CD8-positive, alpha-beta memory T cell (primary cell): ENCODE measurements at regions not wholly inside any gene's neighbourhood (a gene's known extent, or its start where the extent isn't known, plus 50 kb on each side); places are given as distances from the start of the nearest gene placed in this dataset.
A peak's percentile ranks its signal among the peaks of the same experiment; 100 is the strongest.
"Not testable (repeated sequence)": the region's sequence is repeated elsewhere in the genome, so short reads cannot be mapped to it uniquely, and the experiment has no call there.

Source experiments
- CTCF ChIA-PET: fragments of 350-600 bp; sonication (Branson Sonifier 250); formaldehyde crosslinking; loops from one replicate; lab custom pipeline; 2021; ENCODE audit warnings: antibody characterized with exemption; lab: Charles Lee
- POLR2A ChIA-PET: fragments of 350-600 bp; sonication (Branson Sonifier 250); formaldehyde crosslinking; loops from one replicate; lab custom pipeline; 2021; ENCODE audit warnings: antibody characterized with exemption; lab: Charles Lee
- DNase-seq, 5 donors: peaks; one replicate each; pipeline versions ENCODE4 v3.0.0 to v3.0.0-alpha.2; 2020 to 2022; ENCODE audit warnings: mixed read lengths in 1 of 5
- H3K27ac ChIP-seq: one replicate; pipeline ENCODE4 v1.7.0; 2013; ENCODE audit warnings: low read depth, mild to moderate bottlenecking, low read length, moderate library complexity
- H3K27me3 ChIP-seq: 2 replicates; pipeline ENCODE4 v1.7.0; 2013; ENCODE audit warnings: low read length, mild to moderate bottlenecking; ENCODE audit not compliant: insufficient read depth, poor library complexity, severe bottlenecking
- H3K36me3 ChIP-seq: 2 replicates; pipeline ENCODE4 v1.7.0; 2013; ENCODE audit warnings: mild to moderate bottlenecking, low read length, moderate library complexity; ENCODE audit not compliant: insufficient read depth
- H3K4me1 ChIP-seq: 2 replicates; pipeline ENCODE4 v1.7.0; 2013; ENCODE audit warnings: mild to moderate bottlenecking, low read length, moderate library complexity; ENCODE audit not compliant: insufficient read depth
- H3K4me3 ChIP-seq: 2 replicates; pipeline ENCODE4 v1.7.0; 2013; ENCODE audit warnings: mild to moderate bottlenecking, low read length
- H3K9me3 ChIP-seq: 2 replicates; pipeline ENCODE4 v1.7.0; 2013; ENCODE audit warnings: mild to moderate bottlenecking, low read length
- H3K27ac Mint-ChIP-seq, 8 donors: one replicate each; pipeline ENCODE4 v1.8.0; 2020 to 2021; ENCODE audit warnings: mixed read lengths in 8 of 8, mild to moderate bottlenecking in 6 of 8, inconsistent platforms in 3 of 8, moderate library complexity in 3 of 8
- H3K27me3 Mint-ChIP-seq, 2 donors: one replicate each; pipeline ENCODE4 v1.8.0; 2020 to 2021; ENCODE audit warnings: mixed read lengths in 2 of 2, mild to moderate bottlenecking in 1 of 2, moderate library complexity in 1 of 2
- H3K36me3 Mint-ChIP-seq, 3 donors: one replicate each; pipeline ENCODE4 v1.8.0; 2020 to 2021; ENCODE audit warnings: mixed read lengths in 3 of 3, inconsistent platforms in 1 of 3, mild to moderate bottlenecking in 1 of 3
- H3K4me1 Mint-ChIP-seq, 3 donors: one replicate each; pipeline ENCODE4 v1.8.0; 2020 to 2021; ENCODE audit warnings: mixed read lengths in 3 of 3, inconsistent platforms in 1 of 3, mild to moderate bottlenecking in 1 of 3
- H3K4me3 Mint-ChIP-seq, 7 donors: one replicate each; pipeline ENCODE4 v1.8.0; 2020 to 2021; ENCODE audit warnings: mixed read lengths in 7 of 7, mild to moderate bottlenecking in 6 of 7, moderate library complexity in 4 of 7, inconsistent platforms in 2 of 7
- H3K9me3 Mint-ChIP-seq, 5 donors: one replicate each; pipeline ENCODE4 v1.8.0; 2020 to 2022; ENCODE audit warnings: mixed read lengths in 5 of 5, mild to moderate bottlenecking in 3 of 5, moderate library complexity in 2 of 5, inconsistent platforms in 1 of 5

- no peaks in the 10 kb centered on the region for H3K36me3 Mint-ChIP-seq
- no peaks in the 10 kb centered on the region for H3K27me3 Mint-ChIP-seq
- Histone ChIP-seq H3K4me1 (no peaks in the 10 kb centered on the region), H3K27ac (no peak overlapping the region), H3K27me3 (no peaks in the 10 kb centered on the region), H3K4me3 (no peak overlapping the region), H3K36me3 (no peaks in the 10 kb centered on the region), H3K9me3 (no peaks in the 10 kb centered on the region)
- no peaks in the 10 kb centered on the region for H3K9me3 Mint-ChIP-seq
- H3K4me1 Mint-ChIP-seq: no peaks in the 10 kb centered on the region
- ChIA-PET POLR2A (no interaction called here), CTCF (no interaction called here)
- H3K4me3 Mint-ChIP-seq: no peak overlapping the region
- DNase-seq: no peak
- H3K27ac Mint-ChIP-seq: no peak overlapping the region
These were observed 306.1 kb downstream of the DAD1 start for GRCh38 chr14:22282949-22283348.

DNA sequence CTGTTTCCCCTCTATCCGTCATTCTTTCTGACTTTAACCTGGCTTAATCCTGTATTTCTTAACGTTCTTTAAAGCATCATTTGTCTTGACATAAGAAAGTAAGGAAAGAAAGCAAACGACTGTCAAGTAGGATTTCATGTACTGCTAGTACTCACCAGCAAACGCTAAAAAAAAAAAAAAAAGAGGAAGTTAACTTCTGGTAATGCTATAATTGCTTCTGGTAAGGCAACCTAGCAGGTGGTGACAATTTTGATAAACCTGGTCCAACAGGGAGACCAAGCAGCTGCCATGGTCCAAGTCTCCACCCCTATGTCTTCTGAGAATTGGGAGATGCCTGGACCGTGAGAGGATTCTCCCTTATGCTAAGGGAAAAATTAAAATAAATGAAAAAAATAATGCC is 306.6 kb downstream of the DAD1 start:
- no peaks in the 10 kb centered on the region for H3K36me3 ChIP-seq
- ChIA-PET CTCF (no interaction called here), POLR2A (no interaction called here)
- Mint-ChIP-seq H3K36me3 (no peaks in the 10 kb centered on the region), H3K9me3 (no peaks in the 10 kb centered on the region), H3K27me3 (no peaks in the 10 kb centered on the region), H3K4me1 (no peaks in the 10 kb centered on the region), H3K4me3 (no peak overlapping the region), H3K27ac (no peak overlapping the region)
- H3K9me3 ChIP-seq: no peaks in the 10 kb centered on the region
- H3K4me3 ChIP-seq: no peak overlapping the region
- no peaks in the 10 kb centered on the region for H3K27me3 ChIP-seq
- DNase-seq: no peak
- no peak overlapping the region for H3K27ac ChIP-seq
- H3K4me1 ChIP-seq: no peaks in the 10 kb centered on the region

- H3K36me3 Mint-ChIP-seq, H3K27me3 ChIP-seq, H3K9me3 Mint-ChIP-seq, H3K4me1 Mint-ChIP-seq, POLR2A ChIA-PET, DNase-seq, H3K9me3 ChIP-seq, H3K27me3 Mint-ChIP-seq, H3K27ac ChIP-seq, CTCF ChIA-PET, H3K36me3 ChIP-seq, H3K27ac Mint-ChIP-seq, H3K4me3 ChIP-seq, H3K4me1 ChIP-seq: not testable (repeated sequence)
- peak overlapping the region in 6 of 7 donors; percentile 32 to 85 (median 78) for H3K4me3 Mint-ChIP-seq
These were observed 307.6 kb downstream of the DAD1 start for GRCh38 chr14:22281447-22281874.

GRCh38 chr14:22280497-22281316 is 308.3 kb downstream of the DAD1 start:
- Histone ChIP-seq H3K27ac (no peak overlapping the region), H3K27me3 (no peaks in the 10 kb centered on the region), H3K9me3 (no peaks in the 10 kb centered on the region), H3K4me1 (no peaks in the 10 kb centered on the region), H3K4me3 (no peak overlapping the region), H3K36me3 (no peaks in the 10 kb centered on the region)
- Mint-ChIP-seq H3K36me3 (no peaks in the 10 kb centered on the region), H3K27me3 (no peaks in the 10 kb centered on the region), H3K4me1 (no peaks in the 10 kb centered on the region), H3K9me3 (no peaks in the 10 kb centered on the region), H3K4me3 (peak overlapping the region; percentile 32 to 85 (median 77)), H3K27ac (peak overlapping the region in 2 of 8 donors; percentile 51 to 63)
- CTCF ChIA-PET: no interaction called here
- POLR2A ChIA-PET: interaction anchor here (0.8 kb wide), 1 partner anchor 215 kb away, joined by 3 read pairs; no protein-coding TSS in a partner anchor
- DNase-seq: peak in 1 of 5 donors; percentile 17

- Histone ChIP-seq H3K36me3 (no peaks in the 10 kb centered on the region), H3K9me3 (no peaks in the 10 kb centered on the region), H3K27ac (no peak overlapping the region), H3K4me1 (no peaks in the 10 kb centered on the region), H3K4me3 (no peak overlapping the region), H3K27me3 (no peaks in the 10 kb centered on the region)
- Mint-ChIP-seq H3K4me3 (no peak overlapping the region), H3K9me3 (no peaks in the 10 kb centered on the region), H3K4me1 (no peaks in the 10 kb centered on the region), H3K36me3 (no peaks in the 10 kb centered on the region), H3K27ac (no peak overlapping the region), H3K27me3 (no peaks in the 10 kb centered on the region)
- ChIA-PET CTCF (no interaction called here), POLR2A (no interaction called here)
- DNase-seq: no peak
These were observed 311.9 kb downstream of the DAD1 start for GRCh38 chr14:22276913-22277816.

GRCh38 chr14:22271838-22272799 is 316.9 kb downstream of the DAD1 start:
- ChIA-PET POLR2A (interaction anchor here (0.5 kb wide), 1 partner anchor 310 kb away, joined by 8 read pairs; no protein-coding TSS in a partner anchor), CTCF (no interaction called here)
- DNase-seq: no peak
- Mint-ChIP-seq H3K36me3 (no peaks in the 10 kb centered on the region), H3K9me3 (no peaks in the 10 kb centered on the region), H3K4me3 (peak overlapping the region; percentile 24 to 85 (median 42)), H3K27me3 (no peaks in the 10 kb centered on the region), H3K4me1 (peaks cover 0 to 8% (median 1%) of the 10 kb centered on the region in 3 donors), H3K27ac (peak overlapping the region in 4 of 8 donors; percentile 40 to 81 (median 74))
- no peak overlapping the region for H3K27ac ChIP-seq
- no peaks in the 10 kb centered on the region for H3K4me1 ChIP-seq
- H3K36me3 ChIP-seq: no peaks in the 10 kb centered on the region
- no peaks in the 10 kb centered on the region for H3K9me3 ChIP-seq
- H3K27me3 ChIP-seq: no peaks in the 10 kb centered on the region
- no peak overlapping the region for H3K4me3 ChIP-seq

GRCh38 chr14:22268875-22269274 is 320.1 kb downstream of the DAD1 start:
- Mint-ChIP-seq H3K9me3 (no peaks in the 10 kb centered on the region), H3K27me3 (no peaks in the 10 kb centered on the region), H3K4me1 (peaks cover 0 to 13% (median 4%) of the 10 kb centered on the region in 3 donors), H3K36me3 (no peaks in the 10 kb centered on the region), H3K27ac (peak overlapping the region in 7 of 8 donors; percentile 15 to 97 (median 87)), H3K4me3 (peak overlapping the region in 6 of 7 donors; percentile 32 to 84 (median 48))
- Histone ChIP-seq H3K36me3 (no peaks in the 10 kb centered on the region), H3K4me1 (no peaks in the 10 kb centered on the region), H3K27me3 (no peaks in the 10 kb centered on the region), H3K4me3 (no peak overlapping the region), H3K27ac (no peak overlapping the region), H3K9me3 (no peaks in the 10 kb centered on the region)
- POLR2A ChIA-PET: no interaction called here
- CTCF ChIA-PET: no interaction called here
- peak in 1 of 5 donors; percentile 3 for DNase-seq
